22Rv1 (cell line): ENCODE measurements at regions not wholly inside any gene's neighbourhood (a gene's known extent, or its start where the extent isn't known, plus 50 kb on each side); places are given as distances from the start of the nearest gene placed in this dataset.

Source experiments
- ZFX ChIP-seq: fragments of 450-650 bp; IDR thresholded peaks from 2 replicates; pipeline ENCODE4 v1.6.1; 2017; ENCODE audit warnings: antibody characterized with exemption, borderline replicate concordance
- TF ChIP-seq, protein P1 (sequence below): fragments of 450-650 bp; IDR thresholded peaks from 2 replicates; pipeline ENCODE4 v1.5.1; 2017; ENCODE audit warnings: mild to moderate bottlenecking

DNA sequence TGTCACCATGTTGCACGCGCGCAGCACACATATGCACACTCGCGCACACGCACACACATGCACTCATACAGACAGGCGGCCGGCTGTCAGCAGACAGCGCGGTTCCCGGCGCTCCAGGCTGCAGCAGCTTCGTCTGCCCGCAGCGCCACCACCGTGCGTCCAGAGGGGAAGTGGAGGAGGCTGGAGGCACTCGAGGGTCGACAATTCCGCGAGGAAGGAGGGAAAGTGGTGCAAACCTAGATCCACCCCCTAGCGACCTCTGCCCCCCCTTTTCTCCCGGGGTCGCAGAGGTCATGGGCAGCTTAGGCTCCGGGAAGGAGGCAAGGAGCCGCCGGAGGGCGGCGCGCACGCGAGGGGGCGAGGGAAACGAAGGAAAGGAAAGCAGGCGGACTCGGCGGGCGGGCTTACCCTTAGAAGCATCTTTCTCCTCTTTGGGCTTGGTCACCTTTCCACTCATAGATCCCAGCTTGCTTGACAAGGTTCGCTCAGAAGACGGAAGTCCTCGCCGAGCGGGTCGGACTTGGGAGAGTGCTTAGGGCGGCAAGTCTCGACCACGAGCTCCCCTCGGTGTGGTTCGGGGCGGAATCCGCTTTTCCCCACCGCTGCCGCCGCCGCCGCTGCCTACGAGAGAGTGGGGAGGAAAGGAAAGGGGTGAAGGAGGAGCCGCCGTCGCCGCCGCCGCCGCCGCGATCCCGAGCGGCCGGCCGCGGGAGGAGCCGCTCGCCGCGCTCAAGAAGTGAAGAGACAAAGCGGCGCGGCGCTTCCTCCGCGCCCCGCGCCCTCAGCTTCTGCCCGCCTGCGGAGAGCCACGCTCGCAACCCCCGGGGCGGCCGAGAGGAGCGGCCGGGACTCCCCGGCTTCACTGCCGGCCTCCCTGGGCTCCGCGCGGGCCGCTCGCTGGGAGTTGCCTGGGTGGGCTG lies 326.6 kb upstream of the F9 start:
- TF ChIP-seq, protein P1, sequence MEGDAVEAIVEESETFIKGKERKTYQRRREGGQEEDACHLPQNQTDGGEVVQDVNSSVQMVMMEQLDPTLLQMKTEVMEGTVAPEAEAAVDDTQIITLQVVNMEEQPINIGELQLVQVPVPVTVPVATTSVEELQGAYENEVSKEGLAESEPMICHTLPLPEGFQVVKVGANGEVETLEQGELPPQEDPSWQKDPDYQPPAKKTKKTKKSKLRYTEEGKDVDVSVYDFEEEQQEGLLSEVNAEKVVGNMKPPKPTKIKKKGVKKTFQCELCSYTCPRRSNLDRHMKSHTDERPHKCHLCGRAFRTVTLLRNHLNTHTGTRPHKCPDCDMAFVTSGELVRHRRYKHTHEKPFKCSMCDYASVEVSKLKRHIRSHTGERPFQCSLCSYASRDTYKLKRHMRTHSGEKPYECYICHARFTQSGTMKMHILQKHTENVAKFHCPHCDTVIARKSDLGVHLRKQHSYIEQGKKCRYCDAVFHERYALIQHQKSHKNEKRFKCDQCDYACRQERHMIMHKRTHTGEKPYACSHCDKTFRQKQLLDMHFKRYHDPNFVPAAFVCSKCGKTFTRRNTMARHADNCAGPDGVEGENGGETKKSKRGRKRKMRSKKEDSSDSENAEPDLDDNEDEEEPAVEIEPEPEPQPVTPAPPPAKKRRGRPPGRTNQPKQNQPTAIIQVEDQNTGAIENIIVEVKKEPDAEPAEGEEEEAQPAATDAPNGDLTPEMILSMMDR = peak; percentile 43
- TF ChIP-seq ZFX = no peak
